ENCODE measurements at regions not wholly inside any gene's neighbourhood (a gene's known extent, or its start where the extent isn't known, plus 50 kb on each side); places are given as distances from the start of the nearest gene placed in this dataset.

DNA sequence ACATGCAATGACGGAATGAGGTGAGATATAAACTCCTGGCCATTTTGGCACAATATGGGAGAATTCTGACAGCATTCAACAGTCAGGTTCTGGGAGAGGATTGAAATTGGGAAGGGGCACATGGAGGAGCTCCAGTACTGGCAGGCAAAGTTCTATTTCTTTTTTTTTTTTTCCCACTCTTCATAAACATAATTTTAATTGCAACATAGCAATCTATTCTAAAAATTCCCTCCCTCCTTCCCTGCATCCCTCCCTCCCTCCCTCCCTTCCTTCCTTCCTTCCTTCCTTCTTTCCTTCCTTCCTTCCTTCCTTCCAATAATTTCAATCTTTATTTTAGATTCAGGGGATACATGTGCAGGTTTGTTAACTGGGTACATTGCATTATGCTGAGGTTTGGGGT, 93.2 kb downstream of the PTCSC3 start:
- DNase-seq: no peak

DNA sequence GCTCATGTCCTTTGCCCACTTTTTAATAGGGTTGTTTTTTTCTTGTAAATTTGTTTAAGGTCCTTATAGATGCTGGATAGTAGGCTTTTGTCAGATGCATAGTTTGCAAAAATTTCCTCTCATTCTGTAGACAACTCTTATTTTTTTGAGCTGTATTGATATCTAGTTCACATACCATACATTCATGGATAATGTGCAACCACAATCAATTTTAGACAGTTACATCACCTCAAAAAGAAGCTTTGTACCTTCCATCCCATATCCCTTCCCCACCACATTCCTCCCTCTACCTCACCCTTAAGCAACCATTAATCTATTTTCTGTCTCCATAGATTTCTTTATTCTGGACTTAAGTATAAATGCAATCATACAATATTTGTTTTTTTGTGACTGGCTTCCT, 98.4 kb downstream of the PTCSC3 start:
- no peak for DNase-seq

DNA sequence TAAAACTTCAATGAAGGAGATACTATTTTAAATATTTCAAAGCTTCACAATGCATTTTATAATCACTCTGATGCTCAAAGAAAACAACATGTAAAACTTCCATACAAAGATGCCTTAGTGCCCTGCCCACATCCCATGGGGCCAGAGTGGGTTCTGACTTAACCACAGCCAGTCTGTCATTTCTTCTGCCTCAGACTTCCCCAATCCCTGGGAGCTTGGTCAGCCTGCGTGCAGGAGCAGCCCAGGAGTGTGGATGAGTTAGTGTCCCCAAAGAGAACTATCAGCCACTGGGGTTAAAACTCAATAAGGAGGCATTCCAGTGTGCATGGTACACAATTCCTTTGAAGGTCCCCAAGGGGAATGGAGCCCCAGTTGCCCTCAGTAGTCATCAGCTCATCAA, 100.3 kb downstream of the PTCSC3 start:
- no peak for DNase-seq

DNA sequence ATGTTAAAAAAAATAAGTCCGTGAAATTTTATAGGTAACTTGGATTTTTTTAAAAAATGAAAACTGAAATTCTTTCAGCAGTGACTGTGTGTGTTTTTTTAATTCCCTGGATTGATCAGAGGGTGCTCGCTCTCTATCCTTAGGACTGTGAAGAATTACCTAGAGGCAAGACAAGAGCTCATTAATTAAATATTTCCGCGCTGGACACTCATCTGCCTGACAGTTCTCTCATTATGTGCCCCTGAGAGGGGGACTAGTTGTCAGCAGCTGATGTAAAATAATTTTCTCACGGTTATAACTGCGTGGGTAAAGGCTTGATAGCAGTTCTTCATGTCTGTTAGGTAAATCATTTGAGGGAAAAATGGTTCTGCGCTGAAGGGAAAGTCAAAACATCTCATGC, 101.3 kb downstream of the PTCSC3 start:
- DNase-seq: no peak

DNA sequence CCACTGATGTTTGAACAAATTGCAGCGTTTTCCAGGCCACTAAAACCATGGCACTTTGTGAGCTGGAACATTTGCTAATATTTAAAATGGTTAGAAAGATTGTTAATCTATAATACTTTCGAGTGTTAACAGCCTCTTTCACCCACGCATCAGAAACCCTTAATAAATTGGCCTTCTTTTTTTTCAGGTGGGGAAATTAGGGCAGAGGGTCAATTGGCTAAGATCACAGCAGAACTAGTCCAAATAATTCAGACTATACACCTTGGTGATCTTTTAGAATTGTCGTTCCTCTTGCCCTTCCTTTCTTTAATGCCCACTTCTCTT, 105.8 kb downstream of the PTCSC3 start:
- no peak for DNase-seq

DNA sequence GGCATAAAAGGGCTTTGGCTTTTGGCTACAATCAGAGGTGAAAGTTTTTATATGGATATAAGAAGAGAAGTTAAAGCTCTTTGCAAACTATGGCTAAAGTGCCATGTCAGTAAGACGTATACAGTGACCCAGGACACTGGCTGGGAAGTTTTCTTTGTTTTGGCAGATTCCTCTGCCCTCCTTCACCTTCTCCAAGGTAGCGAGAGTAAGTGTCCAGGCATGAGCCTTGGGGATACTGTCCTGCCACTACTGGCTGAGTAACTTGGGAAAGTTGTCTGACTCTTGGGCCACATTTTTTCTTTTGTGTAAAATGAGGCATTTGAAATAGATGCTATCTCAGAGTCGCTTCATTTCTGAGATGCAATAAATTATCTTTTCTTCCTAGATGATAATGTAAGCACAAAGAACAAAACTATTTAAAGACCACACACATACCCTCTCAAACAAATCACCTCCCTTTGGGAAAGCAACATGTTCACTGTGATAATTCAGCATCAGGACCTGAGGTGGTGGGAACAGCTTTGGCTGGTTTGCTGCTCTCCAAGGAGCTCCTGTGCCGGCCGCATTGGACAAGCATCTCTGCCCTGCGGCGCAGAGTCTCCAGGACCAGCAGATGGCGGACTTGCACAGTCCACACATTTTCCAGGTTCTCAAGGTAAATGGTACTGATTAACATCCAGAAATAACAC, 106.3 kb downstream of the PTCSC3 start:
- DNase-seq: peak; percentile 38

DNA sequence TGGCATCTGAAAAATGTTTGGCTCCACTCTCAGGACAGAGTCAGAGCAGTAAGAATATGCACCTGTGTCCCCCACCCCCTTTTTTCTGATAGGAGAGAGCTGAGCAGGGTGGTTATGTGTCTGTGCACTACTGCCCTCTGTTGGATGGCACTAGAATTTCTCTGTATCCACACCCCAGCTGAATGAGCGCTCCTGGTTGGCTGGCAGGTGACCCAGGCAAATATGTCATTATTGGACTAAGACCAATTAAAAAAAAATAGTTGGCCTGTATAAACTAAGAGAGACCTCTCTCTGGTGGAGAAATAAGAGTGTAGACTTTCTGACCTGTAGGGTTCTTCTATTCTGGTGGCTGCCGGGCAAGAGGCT, 107.0 kb downstream of the PTCSC3 start:
- DNase-seq: peak; percentile 47

DNA sequence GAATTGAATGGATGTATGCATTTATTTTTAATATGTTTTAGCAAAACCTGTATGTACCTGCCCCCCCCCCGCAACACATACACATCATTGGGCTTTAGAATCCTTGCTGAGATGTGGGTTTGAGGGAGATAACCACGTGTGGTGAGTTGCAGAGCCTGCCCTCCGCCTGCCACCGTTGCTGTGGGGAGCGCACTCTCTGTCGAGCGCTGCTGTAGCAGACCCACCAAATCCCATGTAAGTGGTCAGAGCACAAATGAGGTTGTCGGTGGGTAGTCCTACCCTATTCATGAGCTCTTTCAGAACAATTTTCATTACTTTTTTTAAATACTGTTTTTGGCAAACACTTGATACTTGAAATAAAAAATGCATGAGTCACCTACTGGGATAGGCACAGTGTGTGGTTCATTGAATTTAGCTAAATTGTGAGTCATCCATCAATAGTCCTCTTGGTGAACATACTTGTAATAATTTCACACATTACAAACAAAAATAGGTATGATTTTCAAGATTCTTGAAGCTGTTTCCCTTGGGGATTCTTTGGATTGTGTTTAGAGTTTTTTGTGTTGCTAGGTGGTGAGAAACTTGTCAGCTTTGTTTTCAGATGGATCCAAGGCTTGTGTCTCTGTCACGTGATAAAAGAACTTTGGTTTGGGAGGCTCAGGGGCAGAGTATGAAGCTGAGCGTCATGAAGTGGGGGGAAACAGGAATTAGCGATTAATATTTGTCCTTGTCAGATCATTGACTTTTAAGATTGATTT, 107.6 kb downstream of the PTCSC3 start:
- peak; percentile 36 for DNase-seq

DNA sequence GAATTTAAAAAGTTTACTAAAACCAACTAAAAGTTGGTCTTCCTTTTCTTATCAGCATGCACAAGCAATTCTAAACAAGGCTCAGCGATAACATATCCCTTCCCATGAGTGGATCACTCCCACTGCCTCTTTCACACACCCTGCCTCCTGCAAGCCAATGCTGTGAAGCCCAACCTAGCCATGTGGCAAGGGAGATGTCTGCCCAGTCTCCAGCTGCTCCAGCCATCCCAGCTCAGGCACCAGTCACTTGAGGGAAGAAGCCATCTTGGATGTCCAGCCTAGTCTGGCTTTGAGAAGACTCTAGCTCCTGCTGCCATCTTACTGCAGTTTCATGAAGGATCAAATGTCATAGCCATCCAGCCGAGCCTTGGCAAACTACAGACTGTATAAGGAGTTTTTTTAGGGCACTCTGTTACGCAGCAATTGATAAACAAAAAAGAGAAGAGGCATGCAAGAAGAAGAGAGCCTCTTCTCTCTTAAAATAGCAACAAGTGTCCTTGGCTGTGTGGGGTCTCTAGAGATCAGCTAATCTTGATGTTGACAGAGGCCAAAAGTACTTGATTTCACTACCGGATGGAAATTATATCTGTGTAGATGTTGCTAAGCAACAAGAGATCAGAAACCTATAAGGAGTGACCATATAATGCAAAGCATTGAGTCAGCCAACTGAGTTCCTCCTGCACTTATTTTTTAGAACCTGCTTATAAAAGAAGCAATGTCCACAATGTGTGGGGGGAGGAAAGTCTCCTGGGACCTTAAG, 108.9 kb downstream of the PTCSC3 start:
- DNase-seq: no peak

DNA sequence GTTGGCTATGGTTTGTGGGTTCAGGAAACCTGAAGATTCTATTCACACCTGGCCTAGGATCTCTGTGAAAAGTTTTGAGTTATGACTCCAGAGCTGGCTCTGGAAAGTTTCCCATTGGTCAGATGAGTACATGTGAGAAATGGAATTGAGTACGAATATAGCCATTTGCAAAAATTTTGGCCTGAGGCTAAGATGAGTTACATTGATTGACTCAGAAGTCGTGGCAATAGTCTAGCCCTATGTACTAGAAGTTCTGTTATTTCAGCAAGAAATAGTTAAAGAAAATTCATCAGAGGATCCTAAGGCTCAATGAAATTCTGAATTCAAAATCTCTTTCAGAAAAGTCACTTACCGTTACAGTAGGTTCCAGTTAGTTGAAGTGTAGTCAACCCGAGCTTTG, 109.9 kb downstream of the PTCSC3 start:
- DNase-seq: no peak

DNA sequence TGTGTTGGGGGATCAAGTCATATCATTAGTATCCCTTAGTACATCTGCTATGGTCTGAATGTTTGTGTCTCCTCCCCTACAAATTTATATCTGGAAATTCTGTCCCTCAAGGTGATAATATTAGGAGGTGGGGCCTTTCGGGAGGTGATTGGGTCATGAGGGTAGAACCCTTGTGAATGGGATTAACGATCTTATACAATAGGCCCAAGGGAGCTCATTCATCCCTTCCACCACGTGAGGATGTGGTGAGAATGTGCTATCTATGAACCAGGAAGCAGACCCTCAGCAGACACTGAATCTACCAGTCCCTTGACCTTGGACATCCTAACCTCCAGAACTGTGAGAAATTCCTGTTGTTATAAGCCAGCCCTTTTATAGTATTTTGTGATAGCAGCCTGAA, 110.7 kb downstream of the PTCSC3 start:
- no peak for DNase-seq

DNA sequence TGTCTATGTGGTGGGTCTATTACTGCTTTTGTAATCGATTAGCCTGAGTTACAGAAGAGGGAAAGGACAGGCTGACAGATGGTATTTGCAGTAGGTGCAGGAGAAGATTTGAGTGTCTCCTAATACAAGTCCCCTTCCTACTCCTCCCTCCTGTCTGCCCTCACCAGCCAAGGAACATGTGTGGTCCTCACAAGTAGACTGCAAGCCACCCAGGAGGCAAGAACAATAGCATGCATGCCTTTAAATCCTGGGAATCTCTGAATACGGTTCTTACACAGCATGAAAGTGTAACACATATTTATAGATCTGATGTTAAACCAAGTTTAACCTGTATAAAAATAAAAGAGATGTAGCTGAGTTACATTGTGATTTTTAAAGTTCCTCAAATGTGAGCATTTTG, 117.0 kb downstream of the PTCSC3 start:
- DNase-seq: no peak

DNA sequence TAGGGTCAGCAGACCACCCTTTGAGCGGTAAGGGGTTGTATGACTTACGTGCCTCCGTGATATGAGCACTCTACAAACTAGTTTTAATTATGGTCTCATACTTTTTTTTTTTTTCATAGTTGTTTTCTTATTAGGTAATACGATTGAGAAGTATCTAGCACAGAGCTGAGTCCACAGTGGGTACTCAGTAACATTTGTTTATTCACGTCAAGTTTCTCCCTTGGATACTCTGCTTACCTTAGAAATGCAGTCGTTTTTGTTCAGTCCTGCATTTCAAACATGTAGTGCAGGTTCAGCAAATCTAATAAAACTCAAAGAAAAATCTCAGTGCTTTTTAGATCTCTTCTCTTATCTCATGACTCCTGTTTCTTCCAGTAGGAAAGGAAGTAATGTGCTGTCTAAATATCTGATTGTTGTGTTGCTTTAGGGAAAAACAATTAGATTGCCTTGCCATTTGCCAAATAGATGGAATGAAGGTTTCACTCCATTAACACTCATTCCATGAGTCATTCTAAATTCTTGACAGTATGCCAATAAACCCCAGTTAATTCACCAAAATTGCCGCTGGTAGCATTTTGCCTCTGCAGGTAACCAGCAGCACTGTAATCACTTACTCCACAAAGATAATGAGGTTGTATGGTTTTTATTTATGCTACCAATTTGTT, 118.9 kb downstream of the PTCSC3 start:
- DNase-seq: peak; percentile 68

DNA sequence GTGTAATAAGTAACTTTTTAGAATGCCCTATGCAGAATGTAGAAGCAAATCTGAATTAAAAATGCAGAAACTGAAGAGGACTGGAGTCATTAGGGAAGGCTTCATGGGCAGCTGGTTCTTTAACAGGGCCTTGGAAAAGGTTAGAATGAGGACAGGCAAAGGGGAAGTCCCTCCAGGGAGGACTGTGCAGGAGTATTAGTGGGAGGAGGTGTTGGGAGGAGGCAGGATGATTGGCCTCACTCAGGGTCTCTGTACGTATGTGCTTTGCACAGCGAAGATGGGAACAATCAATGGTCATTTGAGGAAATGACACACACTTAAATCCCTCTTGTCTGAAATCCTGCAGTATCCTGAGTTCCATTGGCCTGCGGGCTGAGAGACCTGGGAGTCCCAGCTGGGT, 119.7 kb downstream of the PTCSC3 start:
- peak; percentile 20 for DNase-seq

DNA sequence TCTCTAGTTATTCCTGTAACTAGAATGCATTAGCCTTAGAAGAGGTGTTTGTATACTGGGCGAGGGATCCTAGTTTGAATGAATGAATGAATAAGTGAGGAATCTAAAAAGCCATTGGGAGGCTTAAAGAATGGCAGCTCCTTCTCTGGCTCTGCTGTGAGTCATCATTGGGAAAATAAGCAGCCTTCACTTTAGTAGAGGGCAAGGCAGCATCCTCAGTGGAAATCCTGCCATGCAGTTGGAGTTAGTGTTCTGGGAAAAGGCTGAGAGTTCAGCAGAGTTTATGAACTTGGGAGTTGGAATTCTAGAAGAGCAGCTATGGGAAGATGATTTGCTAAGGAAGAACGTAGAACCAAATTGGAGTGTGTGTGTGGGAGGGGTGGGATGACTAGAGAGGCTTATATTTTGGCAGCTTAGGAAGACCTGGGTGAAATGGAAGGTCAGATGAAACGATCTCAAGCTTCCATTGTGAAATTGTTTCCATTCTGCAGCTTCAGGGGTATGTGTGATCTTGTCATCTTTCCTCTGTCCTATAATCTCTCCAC, 120.8 kb downstream of the PTCSC3 start:
- peak; percentile 29 for DNase-seq

DNA sequence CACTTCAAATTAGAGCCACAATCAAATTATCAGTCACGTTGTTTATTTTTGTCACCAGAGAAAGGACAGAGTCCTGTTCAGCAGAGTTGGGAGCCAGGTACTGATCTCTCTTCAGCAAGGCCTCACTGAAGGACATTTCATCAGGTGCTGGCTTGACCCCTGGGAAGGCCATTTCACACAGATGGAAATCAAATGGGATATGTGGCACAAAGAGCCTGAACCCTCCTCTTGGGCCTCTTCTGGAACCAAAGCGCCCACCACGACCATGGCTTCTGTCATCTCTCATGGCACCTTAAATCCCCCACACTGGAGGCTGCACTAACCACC, 121.5 kb downstream of the PTCSC3 start:
- no peak for DNase-seq

DNA sequence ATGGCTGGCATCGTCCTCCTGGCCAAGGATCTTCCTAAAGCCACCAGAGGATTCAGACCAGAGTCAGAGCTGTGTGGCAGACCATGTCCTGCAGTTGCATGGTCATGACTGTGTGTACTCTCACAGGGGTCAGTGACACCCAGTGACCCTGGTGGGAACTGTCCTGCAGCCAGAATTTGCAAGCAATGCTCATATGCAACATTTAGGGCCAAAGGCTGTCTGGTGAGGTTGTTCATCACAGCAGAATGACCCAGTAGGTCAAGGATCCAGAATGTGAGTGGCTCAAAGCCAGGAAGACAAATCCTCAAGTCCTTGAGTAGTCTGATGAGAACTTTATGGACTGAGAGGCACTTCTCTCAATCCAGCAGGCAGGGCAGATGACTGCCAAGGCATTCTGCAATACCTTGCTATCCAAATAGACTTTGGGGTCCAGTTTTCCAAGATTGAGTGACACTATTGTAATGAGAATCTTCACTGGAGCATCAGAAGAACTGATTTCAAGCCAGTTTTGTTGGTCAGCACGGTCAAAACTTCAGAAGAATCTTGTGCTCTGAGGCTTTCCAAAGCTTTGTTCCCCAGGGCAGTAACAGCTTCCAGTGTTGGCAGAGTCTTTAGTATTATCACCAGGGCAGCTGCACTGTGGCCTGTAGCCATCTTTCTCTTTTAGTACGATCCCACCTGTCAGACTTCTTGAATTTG, 122.0 kb downstream of the PTCSC3 start:
- no peak for DNase-seq

DNA sequence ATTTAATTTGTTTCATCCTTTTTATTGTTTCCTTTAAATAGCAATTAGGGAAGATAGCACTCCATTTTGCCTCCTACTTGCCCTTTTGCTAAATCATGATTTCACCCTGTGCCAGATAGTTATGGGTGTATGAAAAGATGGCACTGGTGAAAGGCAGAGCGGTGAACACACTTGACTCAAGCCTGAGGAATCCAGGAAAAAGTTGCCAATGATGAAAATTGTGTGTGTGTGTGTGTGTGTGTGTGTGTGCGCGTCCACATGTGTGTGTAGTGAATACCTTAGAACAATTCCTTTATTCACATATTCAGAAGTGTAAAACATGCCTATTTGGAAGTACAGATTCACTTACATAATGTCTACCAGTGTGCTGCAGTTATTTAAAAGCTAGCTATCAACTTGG, 123.8 kb downstream of the PTCSC3 start:
- DNase-seq: no peak

DNA sequence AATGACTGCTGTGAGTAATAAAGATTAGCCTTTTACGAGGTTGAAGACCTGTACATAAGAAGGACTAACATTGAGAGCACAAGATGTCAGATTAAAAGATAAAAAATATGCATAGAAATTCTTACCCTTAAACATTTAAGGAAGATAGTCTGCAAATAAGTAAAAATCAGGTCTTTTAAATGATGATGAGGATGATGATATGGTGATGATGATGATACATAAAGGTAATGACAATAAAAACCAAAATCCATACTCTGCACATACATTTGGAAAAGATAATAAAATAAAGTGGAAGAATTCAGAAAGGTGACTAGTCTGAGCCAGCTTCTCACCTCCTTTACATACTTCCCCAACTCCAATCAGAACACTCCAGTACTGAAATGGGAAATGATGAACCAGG, 124.5 kb downstream of the PTCSC3 start:
- DNase-seq: no peak

DNA sequence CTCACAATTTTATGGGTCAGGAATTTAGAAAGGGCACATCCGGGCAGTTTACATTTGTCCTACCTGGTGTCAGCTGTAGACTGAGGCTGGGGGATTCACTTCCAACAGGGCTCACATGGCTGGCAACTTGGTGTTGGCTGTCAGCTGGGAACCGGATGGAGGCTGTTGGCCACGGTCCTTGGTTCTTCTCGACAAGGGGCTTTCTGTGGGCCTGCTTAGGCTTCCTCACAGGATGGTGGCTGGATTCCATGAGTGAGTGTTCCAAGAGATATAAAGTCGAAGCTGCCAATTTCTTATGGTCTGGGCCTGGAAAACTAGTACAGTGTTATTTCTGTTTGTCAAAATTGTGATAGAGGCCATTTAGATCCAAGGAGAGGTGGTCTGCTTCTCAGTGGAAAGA, 127.9 kb downstream of the PTCSC3 start:
- no peak for DNase-seq

DNA sequence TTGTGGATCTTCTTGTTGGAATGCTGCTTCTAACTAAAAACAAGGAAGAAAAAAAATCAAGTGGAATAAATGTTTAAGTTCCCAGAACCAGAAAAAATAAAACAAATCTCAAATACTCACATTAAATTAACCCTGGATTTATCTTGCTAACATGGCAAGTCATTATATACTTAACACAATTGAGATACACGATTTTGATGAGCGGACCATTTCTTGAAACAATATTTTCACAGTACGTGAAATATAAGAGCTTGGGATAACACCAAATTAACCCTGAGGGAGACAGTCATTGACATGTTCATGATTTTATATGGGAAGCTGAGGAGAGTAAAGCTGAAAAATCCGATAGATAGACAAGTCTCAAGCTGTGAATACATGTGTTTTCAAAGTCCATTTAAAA, 128.6 kb downstream of the PTCSC3 start:
- no peak for DNase-seq

DNA sequence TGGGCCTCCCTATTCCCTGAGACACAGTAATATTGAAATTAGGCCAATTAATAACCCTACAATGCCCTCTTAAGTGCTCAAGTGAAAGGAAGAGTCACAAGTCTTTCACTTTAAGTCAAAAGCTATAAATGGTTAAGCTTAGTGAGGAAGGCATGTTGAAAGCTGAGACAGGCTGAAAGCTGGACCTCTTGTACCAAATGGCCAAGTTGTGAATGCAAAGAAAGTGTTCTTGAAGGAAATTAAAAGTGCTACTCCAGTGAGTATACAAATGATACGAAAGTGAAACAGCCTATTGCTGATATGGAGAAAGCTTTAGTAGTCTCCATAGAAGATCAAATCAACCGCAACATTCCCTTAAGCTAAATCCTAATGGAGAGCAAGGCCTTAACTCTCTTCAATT, 140.8 kb downstream of the PTCSC3 start:
- no peak for DNase-seq

DNA sequence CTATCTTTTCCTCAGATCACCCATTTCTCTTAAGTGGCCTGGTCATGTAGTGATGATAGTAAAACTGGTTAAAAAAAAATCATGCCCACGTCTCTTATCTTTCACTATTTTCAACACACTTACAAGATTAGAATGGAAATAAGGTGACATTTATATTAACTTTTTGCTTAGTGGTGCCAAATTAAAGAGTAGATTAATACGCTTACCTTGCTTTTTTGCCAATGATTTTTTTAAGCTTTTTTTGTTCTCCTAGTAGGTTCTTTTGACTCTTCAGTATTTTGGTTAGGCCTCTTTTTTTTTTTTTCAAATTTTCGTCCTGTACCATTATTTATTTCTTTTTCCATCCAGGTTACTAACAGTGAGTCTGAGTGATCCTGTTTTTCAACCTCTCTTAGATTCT, 147.9 kb downstream of the PTCSC3 start:
- DNase-seq: no peak

Measured in NCI-H226 (cell line).